ENCODE measurements at regions not wholly inside any gene's neighbourhood (a gene's known extent, or its start where the extent isn't known, plus 50 kb on each side); places are given as distances from the start of the nearest gene placed in this dataset.

DNA sequence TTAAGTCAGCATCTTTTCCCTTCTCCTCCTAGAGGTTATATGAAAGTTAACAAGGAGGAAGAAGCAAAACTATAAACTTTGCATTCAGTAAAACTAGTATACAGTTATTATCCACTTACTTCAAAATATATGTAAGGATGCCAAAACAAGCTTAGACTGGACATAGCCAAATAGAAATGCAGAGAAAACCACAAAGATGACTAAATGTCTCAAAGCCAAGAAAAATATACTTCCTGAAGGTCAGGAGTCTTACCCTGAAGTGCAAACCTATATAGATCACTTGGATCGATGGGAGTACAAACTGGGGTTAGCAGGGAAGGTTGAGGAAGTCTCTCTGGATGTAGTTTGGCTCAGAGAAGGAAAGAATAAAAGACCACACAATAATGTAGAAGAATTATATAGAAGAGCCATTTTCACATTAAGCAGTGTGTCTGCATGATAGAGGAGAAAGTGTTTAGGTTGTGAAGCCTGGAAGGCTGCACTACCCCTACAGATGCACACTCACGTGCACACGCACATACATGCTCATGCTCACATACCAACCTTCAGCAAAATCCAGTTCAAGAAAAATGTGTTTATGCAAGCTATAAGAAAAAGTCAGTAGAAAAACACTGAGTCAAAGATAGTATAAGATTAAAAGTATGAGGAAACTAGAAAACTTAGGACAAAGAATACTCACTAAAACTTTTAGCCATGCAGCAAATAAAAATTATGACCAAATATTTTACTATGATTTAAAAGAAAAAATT is 112.1 kb upstream of the RXFP2 start:
- H4K20me1 ChIP-seq (replicated peaks in 1 of 2; ENCODE audit: control insufficient read depth in 1 of 2, insufficient read depth in 2 of 2, low read length in 2 of 2) = no peaks in the 10 kb centered on the region
- no peak overlapping the region for H4K8ac ChIP-seq (ENCODE audit: extremely low read depth, insufficient read depth, low read length)
- H2BK20ac ChIP-seq (ENCODE audit: low read length) = no peak overlapping the region
- no peak overlapping the region for H3K4me2 ChIP-seq (ENCODE audit: insufficient read depth in 1 of 2, low read depth in 2 of 2, low read length in 2 of 2)
- no peak overlapping the region for H4K91ac ChIP-seq (replicated peaks; ENCODE audit: insufficient read length, low read length)
- H4K5ac ChIP-seq (ENCODE audit: insufficient read length, low read depth, low read length) = no peak overlapping the region
- POLR2A ChIA-PET (ENCODE audit: partially characterized antibody) = no interaction called here
- H2AK5ac ChIP-seq (ENCODE audit: low read depth, low read length) = no peak overlapping the region
- H3K18ac ChIP-seq (ENCODE audit: extremely low read depth, low read length) = no peak overlapping the region
- H3K23me2 ChIP-seq (ENCODE audit: low read depth, low read length) = no peaks in the 10 kb centered on the region
- no peak overlapping the region for H3K56ac ChIP-seq (replicated peaks; ENCODE audit: insufficient read length, low read depth, low read length)
- no peaks in the 10 kb centered on the region for H3K36me3 ChIP-seq (ENCODE audit: control insufficient read depth in 2 of 4, insufficient read depth in 4 of 4, low read length in 3 of 4)
- no peak overlapping the region for H3K4me3 ChIP-seq (ENCODE audit: extremely low read depth in 1 of 4, insufficient read depth in 2 of 4, low read depth in 3 of 4, low read length in 4 of 4)
- H3K9me3 ChIP-seq (ENCODE audit: insufficient read depth in 2 of 2, low read depth in 1 of 2, low read length in 1 of 2) = no peaks in the 10 kb centered on the region
- peaks cover 0 to 5% (median under 1%) of the 10 kb centered on the region in 4 experiments; a peak in 2 of 7 replicates for H3K4me1 ChIP-seq (replicated peaks in 1 of 4; ENCODE audit: control insufficient read depth in 3 of 4, insufficient read depth in 4 of 4, low read length in 3 of 4)
- H2BK120ac ChIP-seq (replicated peaks; ENCODE audit: low read depth, low read length) = no peak overlapping the region
- no peak overlapping the region for H3K23ac ChIP-seq (ENCODE audit: insufficient read length)
- no peak overlapping the region for H3K14ac ChIP-seq (ENCODE audit: insufficient read length)
- WGBS, 2 experiments (ENCODE audit: extremely low coverage in 1 of 2, insufficient coverage in 1 of 2, insufficient read length in 1 of 2, insufficient replicate concordance in 2 of 2, low coverage in 1 of 2, low lambda C conversion rate in 2 of 2, missing lambda C conversion rate in 1 of 2) = 90% methylated on average over 3 of the region's 3 CpGs; no CpG with 5 or more reads in 1 of the 2 experiments
- H3K79me2 ChIP-seq (ENCODE audit: control insufficient read depth in 1 of 2, insufficient read depth in 2 of 2, low read length in 2 of 2) = no peaks in the 10 kb centered on the region
- no peak overlapping the region for H2BK12ac ChIP-seq (ENCODE audit: low read depth, low read length)
- FAIRE-seq (no peak), DNase-seq (ENCODE audit: low read depth in 1 of 2, low spot score in 2 of 2) (no peak)
- H2AFZ ChIP-seq (ENCODE audit: low read length) = no peak overlapping the region
- H3K4ac ChIP-seq (replicated peaks; ENCODE audit: insufficient read length, low read depth, low read length) = no peak overlapping the region
- no peaks in the 10 kb centered on the region for H3K79me1 ChIP-seq (ENCODE audit: low read depth, low read length)
- H3K27me3 ChIP-seq (replicated peaks in 1 of 4; ENCODE audit: control insufficient read depth in 3 of 4, extremely low read depth in 1 of 4, insufficient read depth in 3 of 4, low read length in 3 of 4) = no peaks in the 10 kb centered on the region
- H3K9ac ChIP-seq (replicated peaks in 1 of 4; ENCODE audit: extremely low read depth in 1 of 4, low read depth in 3 of 4, low read length in 3 of 4) = no peak overlapping the region
- H2BK15ac ChIP-seq (ENCODE audit: low read length) = no peak overlapping the region
- no peak overlapping the region for H3K27ac ChIP-seq (ENCODE audit: low read depth, low read length)
- CTCF ChIA-PET (ENCODE audit: partially characterized antibody) = interaction anchor here (0.7 kb wide), 1 partner anchor 189 kb away, joined by 3 read pairs; no protein-coding TSS in a partner anchor
- no peak overlapping the region for H2BK5ac ChIP-seq (ENCODE audit: low read depth, low read length)
- no peak for TF ChIP-seq CHD2 (IDR thresholded peaks at IDR 0.05; ENCODE audit: low read length)
- TF ChIP-seq FOSL1 (IDR thresholded peaks at IDR 0.05; ENCODE audit: insufficient read depth, low read depth, low read length) = no peak
- TF ChIP-seq, protein P1, sequence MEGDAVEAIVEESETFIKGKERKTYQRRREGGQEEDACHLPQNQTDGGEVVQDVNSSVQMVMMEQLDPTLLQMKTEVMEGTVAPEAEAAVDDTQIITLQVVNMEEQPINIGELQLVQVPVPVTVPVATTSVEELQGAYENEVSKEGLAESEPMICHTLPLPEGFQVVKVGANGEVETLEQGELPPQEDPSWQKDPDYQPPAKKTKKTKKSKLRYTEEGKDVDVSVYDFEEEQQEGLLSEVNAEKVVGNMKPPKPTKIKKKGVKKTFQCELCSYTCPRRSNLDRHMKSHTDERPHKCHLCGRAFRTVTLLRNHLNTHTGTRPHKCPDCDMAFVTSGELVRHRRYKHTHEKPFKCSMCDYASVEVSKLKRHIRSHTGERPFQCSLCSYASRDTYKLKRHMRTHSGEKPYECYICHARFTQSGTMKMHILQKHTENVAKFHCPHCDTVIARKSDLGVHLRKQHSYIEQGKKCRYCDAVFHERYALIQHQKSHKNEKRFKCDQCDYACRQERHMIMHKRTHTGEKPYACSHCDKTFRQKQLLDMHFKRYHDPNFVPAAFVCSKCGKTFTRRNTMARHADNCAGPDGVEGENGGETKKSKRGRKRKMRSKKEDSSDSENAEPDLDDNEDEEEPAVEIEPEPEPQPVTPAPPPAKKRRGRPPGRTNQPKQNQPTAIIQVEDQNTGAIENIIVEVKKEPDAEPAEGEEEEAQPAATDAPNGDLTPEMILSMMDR (IDR thresholded peaks at IDR 0.05; ENCODE audit: control extremely low read depth in 1 of 3, insufficient read depth in 1 of 3, low read depth in 1 of 3, low read length in 3 of 3) = no peak
- no peak for TF ChIP-seq SP4 (IDR thresholded peaks at IDR 0.05; ENCODE audit: low read length)
